Urinary bladder (tissue), 3 donors: ENCODE measurements at regions not wholly inside any gene's neighbourhood (a gene's known extent, or its start where the extent isn't known, plus 50 kb on each side); places are given as distances from the start of the nearest gene placed in this dataset.
"Not testable (repeated sequence)": the region's sequence is repeated elsewhere in the genome, so short reads cannot be mapped to it uniquely, and the experiment has no call there.

Source experiments
- DNase-seq: peaks from one replicate; pipeline ENCODE4 v3.0.0-alpha.2; 2015; ENCODE audit errors: extremely low spot score
- H3K27ac ChIP-seq: one replicate; pipeline ENCODE4 v1.5.1; 2013; ENCODE audit warnings: low read depth, mild to moderate bottlenecking, moderate library complexity
- H3K36me3 ChIP-seq: one replicate; pipeline ENCODE4 v1.6.1; 2013; ENCODE audit warnings: mild to moderate bottlenecking, moderate library complexity; ENCODE audit not compliant: insufficient read depth
- H3K4me1 ChIP-seq: one replicate; pipeline ENCODE4 v1.6.1; 2013; ENCODE audit warnings: mild to moderate bottlenecking, moderate library complexity; ENCODE audit not compliant: insufficient read depth
- H3K4me3 ChIP-seq: one replicate; pipeline ENCODE4 v1.5.1; 2013; ENCODE audit warnings: low read depth, low read length
- whole genome bisulfite sequencing: extraction: QIAGEN DNeasy Blood & Tissue Kit; methylation state at CpG from one replicate; pipeline ENCODE4 v1.1.7; 2013; 5-methylcytosine and 5-hydroxymethylcytosine counted together
- donor health status: healthy with polysubstance abuse.
- donor health status: healthy.

- not testable (repeated sequence) for H3K4me3 ChIP-seq, H3K36me3 ChIP-seq, H3K4me1 ChIP-seq, H3K27ac ChIP-seq, DNase-seq
- WGBS, result 95% methylated on average over 44 of the region's 44 CpGs
Observed at GRCh38 chr5:133857595-133858313, 110.7 kb downstream of the C5orf15 start.

GRCh38 chr5:133854554-133854953 is 113.9 kb downstream of the C5orf15 start:
- H3K4me1 ChIP-seq, result no peaks in the 10 kb centered on the region
- H3K4me3 ChIP-seq, result no peak overlapping the region
- WGBS, result 88% methylated on average over 8 of the region's 8 CpGs
- H3K36me3 ChIP-seq, result no peaks in the 10 kb centered on the region
- H3K27ac ChIP-seq, result no peak overlapping the region
- DNase-seq, result no peak

- Histone ChIP-seq H3K4me1 (no peaks in the 10 kb centered on the region), H3K27ac (no peak overlapping the region), H3K4me3 (no peak overlapping the region), H3K36me3 (no peaks in the 10 kb centered on the region)
- 66% methylated on average over 6 of the region's 6 CpGs for WGBS
- no peak for DNase-seq
Observed at GRCh38 chr5:133853646-133854365, 114.6 kb downstream of the C5orf15 start.

GRCh38 chr5:133851521-133851920 is 116.9 kb downstream of the C5orf15 start:
- H3K36me3 ChIP-seq, result no peaks in the 10 kb centered on the region
- 65% methylated on average over 2 of the region's 2 CpGs for WGBS
- no peaks in the 10 kb centered on the region for H3K4me1 ChIP-seq
- no peak overlapping the region for H3K4me3 ChIP-seq
- H3K27ac ChIP-seq, result no peak overlapping the region
- no peak for DNase-seq

DNA sequence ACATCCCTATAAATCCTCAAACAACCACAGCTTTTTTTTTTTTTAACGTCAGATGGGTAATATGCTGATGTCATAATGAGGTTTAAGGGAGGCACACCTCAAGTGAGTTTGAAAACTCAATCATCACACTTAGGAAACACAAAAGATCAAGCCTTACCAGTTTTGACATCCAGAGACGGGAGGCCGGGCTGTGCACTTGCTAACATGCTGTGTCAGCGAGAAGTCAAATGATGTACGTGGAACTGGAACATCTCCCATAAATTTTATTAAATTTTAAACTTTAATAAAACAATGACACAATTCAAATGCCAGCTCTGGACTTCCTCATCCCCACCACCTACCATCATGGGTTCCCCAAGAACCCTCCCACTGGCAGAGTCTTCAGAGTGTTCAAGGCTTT is 117.6 kb downstream of the C5orf15 start:
- Histone ChIP-seq H3K36me3 (no peaks in the 10 kb centered on the region), H3K4me1 (no peaks in the 10 kb centered on the region), H3K27ac (no peak overlapping the region), H3K4me3 (no peak overlapping the region)
- 87% methylated on average over 5 of the region's 5 CpGs for WGBS
- no peak for DNase-seq

DNA sequence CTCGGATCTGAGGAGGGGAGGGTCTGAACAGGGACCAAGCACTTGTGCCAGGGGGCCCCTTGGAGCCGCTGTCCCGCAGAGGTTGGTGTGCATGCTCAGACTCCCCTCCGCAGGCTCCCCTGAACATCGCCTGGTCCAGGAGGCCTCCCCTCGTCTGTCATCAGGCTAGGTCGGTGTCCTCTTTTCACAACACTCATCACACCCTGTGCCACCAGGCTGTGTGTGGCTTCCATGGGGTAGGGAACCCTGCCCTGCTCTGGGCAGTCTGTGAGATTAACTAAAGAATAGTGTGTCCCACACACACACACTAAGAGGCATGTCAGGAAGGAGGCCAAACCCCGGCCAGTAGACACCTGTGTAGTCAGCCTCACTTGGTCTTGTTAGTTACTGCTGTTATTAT is 119.3 kb downstream of the C5orf15 start:
- H3K4me1 ChIP-seq, result no peaks in the 10 kb centered on the region
- WGBS, result 81% methylated on average over 8 of the region's 8 CpGs
- no peak overlapping the region for H3K4me3 ChIP-seq
- H3K27ac ChIP-seq, result no peak overlapping the region
- H3K36me3 ChIP-seq, result no peaks in the 10 kb centered on the region
- DNase-seq, result no peak

DNA sequence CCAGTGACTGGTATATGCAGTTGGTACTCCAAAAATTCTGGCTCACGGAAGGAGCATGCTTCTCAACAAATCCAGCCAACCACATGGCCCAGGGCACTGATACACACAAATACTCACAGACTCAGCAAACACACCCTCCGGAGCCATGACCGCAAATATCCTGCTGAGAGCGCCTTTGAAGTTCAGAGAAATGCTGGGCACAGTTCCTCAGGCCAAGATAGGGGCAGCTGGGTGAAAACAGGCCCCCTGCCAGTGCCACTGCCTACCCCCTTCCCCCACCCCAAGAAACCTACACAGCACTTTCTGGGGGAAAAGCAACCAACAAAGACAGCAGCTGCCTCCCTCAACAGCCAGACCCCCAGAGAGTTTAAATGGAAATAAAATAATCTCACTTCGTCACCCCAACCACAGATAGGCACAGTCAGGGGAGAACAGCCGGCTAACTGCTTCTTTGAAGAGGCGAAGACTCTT is 120.0 kb downstream of the C5orf15 start:
- no peaks in the 10 kb centered on the region for H3K36me3 ChIP-seq
- H3K27ac ChIP-seq, result no peak overlapping the region
- WGBS, result 75% methylated on average over 7 of the region's 7 CpGs
- DNase-seq, result no peak
- H3K4me3 ChIP-seq, result no peak overlapping the region
- no peaks in the 10 kb centered on the region for H3K4me1 ChIP-seq

DNA sequence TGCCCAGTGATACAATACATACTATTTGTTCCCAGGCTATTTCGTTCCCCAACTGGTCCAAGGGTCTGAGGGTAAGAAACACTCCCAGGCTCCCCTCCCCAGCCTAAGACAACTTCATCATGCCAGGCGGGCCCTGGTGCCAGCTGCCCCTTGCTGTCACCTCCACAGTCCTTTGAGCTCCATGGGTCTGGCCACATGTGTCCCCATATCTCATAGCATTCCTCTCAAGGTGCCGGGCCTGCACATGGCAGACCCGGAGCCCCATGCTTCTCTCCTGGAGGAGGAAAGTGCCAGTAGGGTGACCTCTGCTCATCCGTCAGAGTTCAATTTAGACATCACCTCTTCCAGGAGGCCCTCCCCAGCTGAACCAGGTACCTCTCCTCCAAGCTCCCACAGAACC is 120.5 kb downstream of the C5orf15 start:
- no peaks in the 10 kb centered on the region for H3K36me3 ChIP-seq
- WGBS, result 91% methylated on average over 5 of the region's 5 CpGs
- no peak overlapping the region for H3K4me3 ChIP-seq
- H3K27ac ChIP-seq, result no peak overlapping the region
- no peak for DNase-seq
- no peaks in the 10 kb centered on the region for H3K4me1 ChIP-seq

- no peak overlapping the region for H3K27ac ChIP-seq
- DNase-seq, result no peak
- no peaks in the 10 kb centered on the region for H3K4me1 ChIP-seq
- no peaks in the 10 kb centered on the region for H3K36me3 ChIP-seq
- WGBS, result 95% methylated on average over 6 of the region's 6 CpGs
- H3K4me3 ChIP-seq, result no peak overlapping the region
Observed at GRCh38 chr5:133847301-133847700, 121.1 kb downstream of the C5orf15 start.

- WGBS, result 69% methylated on average over 8 of the region's 8 CpGs
- DNase-seq, result no peak
- H3K4me1 ChIP-seq, result no peaks in the 10 kb centered on the region
- no peak overlapping the region for H3K4me3 ChIP-seq
- no peaks in the 10 kb centered on the region for H3K36me3 ChIP-seq
- no peak overlapping the region for H3K27ac ChIP-seq
Observed at GRCh38 chr5:133846478-133847226, 121.8 kb downstream of the C5orf15 start.

- Histone ChIP-seq H3K36me3 (no peaks in the 10 kb centered on the region), H3K4me3 (no peak overlapping the region), H3K27ac (no peak overlapping the region), H3K4me1 (no peaks in the 10 kb centered on the region)
- no peak for DNase-seq
- WGBS, result 91% methylated on average over 2 of the region's 2 CpGs
Observed at GRCh38 chr5:133845271-133845670, 123.2 kb downstream of the C5orf15 start.

DNA sequence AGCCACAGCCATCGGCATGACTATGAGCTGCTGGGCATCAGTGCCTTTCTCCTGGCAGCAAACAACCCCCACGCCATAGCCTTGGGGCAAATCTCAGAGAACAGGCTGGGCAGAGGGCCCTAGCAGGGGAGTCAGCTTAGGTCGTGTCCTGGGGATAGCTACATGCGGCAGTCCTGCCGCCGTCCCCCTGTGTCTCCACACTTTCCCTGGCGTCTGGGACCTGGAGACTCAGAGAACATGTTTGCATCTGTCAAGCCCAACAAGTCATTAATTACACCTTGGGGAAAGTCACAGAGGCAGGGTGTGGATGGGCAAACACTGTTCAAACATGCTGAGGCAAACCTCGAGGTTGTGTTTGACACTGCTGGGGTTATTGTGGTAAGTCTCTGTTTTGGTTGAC is 123.6 kb downstream of the C5orf15 start:
- H3K36me3 ChIP-seq, result no peaks in the 10 kb centered on the region
- no peak overlapping the region for H3K27ac ChIP-seq
- no peaks in the 10 kb centered on the region for H3K4me1 ChIP-seq
- WGBS, result 75% methylated on average over 8 of the region's 8 CpGs
- no peak overlapping the region for H3K4me3 ChIP-seq
- no peak for DNase-seq

- no peaks in the 10 kb centered on the region for H3K4me1 ChIP-seq
- H3K27ac ChIP-seq, result no peak overlapping the region
- 79% methylated on average over 4 of the region's 4 CpGs for WGBS
- no peak overlapping the region for H3K4me3 ChIP-seq
- DNase-seq, result no peak
- no peaks in the 10 kb centered on the region for H3K36me3 ChIP-seq
Observed at GRCh38 chr5:133843911-133844310, 124.5 kb downstream of the C5orf15 start.
